HUES6 (cell line): ENCODE measurements at regions not wholly inside any gene's neighbourhood (a gene's known extent, or its start where the extent isn't known, plus 50 kb on each side); places are given as distances from the start of the nearest gene placed in this dataset.

ENCODE experiments used
- H3K27ac ChIP-seq: 2 replicates; pipeline ENCODE4 v1.7.0; 2013; ENCODE audit warnings: low read depth, mild to moderate bottlenecking, low read length, inconsistent platforms
- H3K27me3 ChIP-seq: 2 replicates; pipeline ENCODE4 v1.6.1; 2013; ENCODE audit warnings: low read length; ENCODE audit not compliant: control insufficient read depth, insufficient read depth
- H3K36me3 ChIP-seq: 2 replicates; pipeline ENCODE4 v1.6.1; 2013; ENCODE audit warnings: low read length; ENCODE audit not compliant: control insufficient read depth, insufficient read depth
- H3K4me1 ChIP-seq: 2 replicates; pipeline ENCODE4 v1.6.1; 2013; ENCODE audit warnings: low read length; ENCODE audit not compliant: control insufficient read depth, insufficient read depth
- H3K4me3 ChIP-seq: 2 replicates; pipeline ENCODE4 v1.5.1; 2013; ENCODE audit warnings: low read depth, low read length
- H3K9ac ChIP-seq: one replicate; pipeline ENCODE4 v1.6.1; 2013; ENCODE audit warnings: mild to moderate bottlenecking, low read length
- H3K9me3 ChIP-seq: 2 replicates; pipeline ENCODE4 v1.6.1; 2013; ENCODE audit warnings: low read depth, low read length; ENCODE audit not compliant: control insufficient read depth, insufficient read depth

DNA sequence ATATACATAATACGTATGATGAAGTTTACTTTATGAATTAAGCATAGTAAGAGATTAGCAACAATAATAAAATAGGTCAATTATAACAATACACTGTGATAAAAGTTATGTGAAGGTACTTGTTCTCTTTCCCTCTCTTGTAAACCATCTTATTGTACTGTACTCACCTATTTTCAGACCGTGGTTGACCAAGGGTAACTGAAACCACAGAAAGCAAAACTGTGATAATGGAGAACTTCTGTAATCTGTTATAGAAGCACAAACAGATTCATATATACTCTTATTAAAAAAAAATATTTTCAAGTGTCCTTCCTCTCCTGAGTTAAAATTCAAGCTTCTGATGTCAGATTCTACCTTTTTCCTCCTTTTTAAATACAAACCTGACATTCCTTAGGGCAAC lies 1247.8 kb upstream of the SORCS1 start:
- H3K4me1 ChIP-seq, result no peaks in the 10 kb centered on the region
- no peaks in the 10 kb centered on the region for H3K27me3 ChIP-seq
- H3K36me3 ChIP-seq, result no peaks in the 10 kb centered on the region
- no peaks in the 10 kb centered on the region for H3K9me3 ChIP-seq
- no peak overlapping the region for H3K27ac ChIP-seq
- no peak overlapping the region for H3K9ac ChIP-seq
- H3K4me3 ChIP-seq, result no peak overlapping the region

DNA sequence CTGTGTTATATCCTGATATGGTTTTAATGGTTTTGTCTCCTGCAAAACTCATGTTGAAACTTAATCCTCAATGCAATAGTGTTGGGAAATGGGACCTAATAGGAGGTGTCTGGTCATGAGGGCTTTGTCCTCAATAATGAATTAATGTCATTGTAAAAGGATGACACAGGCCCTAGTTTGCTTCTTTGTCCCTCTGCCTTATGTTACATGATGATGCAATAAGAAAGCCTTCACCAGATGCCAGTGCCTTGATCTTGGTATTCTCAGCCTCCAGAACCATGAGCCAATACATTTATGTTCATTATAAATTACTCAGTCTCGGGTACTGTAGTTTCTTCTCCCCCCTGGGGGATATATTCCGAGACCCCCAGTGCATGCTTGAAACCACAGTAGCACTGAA lies 1247.4 kb upstream of the SORCS1 start:
- Histone ChIP-seq H3K27ac (no peak overlapping the region), H3K27me3 (no peaks in the 10 kb centered on the region), H3K36me3 (no peaks in the 10 kb centered on the region), H3K9me3 (no peaks in the 10 kb centered on the region), H3K9ac (no peak overlapping the region), H3K4me3 (no peak overlapping the region), H3K4me1 (no peaks in the 10 kb centered on the region)

DNA sequence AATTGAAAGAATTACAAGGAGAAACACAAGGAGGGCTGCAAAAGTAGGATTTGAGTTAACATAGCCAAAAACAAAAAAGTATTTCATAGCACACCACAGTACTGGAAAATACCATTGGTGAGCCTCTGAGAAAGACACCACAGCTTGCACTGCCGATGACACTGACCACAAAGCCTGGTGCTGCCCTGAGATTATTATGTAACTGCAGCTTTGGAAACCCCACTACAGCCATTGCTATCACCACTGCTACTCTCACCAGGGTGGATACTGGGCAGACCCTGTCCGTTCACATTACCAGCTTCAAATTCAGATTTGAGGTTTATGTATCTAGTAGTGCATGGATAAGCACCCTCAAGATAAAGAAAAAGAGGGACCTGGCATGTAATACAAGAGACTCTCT lies 1246.7 kb upstream of the SORCS1 start:
- H3K9ac ChIP-seq, result no peak overlapping the region
- H3K36me3 ChIP-seq, result no peaks in the 10 kb centered on the region
- H3K9me3 ChIP-seq, result no peaks in the 10 kb centered on the region
- no peak overlapping the region for H3K27ac ChIP-seq
- H3K27me3 ChIP-seq, result no peaks in the 10 kb centered on the region
- no peak overlapping the region for H3K4me3 ChIP-seq
- no peaks in the 10 kb centered on the region for H3K4me1 ChIP-seq

DNA sequence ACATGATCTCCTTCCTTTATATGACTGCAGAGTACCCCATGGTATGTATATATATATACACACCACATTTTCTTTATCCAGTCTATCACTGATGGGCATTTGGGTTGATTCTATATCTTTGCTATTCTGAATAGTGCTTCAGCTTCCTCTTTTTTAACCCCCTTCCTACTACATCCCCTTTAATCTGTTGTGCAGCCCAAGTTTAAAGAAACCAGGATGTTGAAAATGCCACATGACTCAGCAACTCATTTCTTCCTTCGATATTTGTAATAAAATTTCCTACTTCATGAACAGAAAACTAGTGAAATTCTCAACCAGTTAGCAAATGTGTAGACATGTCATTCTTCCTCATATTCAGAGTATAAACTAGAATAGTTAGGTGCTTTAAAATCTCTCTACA lies 1245.7 kb upstream of the SORCS1 start:
- no peak overlapping the region for H3K27ac ChIP-seq

DNA sequence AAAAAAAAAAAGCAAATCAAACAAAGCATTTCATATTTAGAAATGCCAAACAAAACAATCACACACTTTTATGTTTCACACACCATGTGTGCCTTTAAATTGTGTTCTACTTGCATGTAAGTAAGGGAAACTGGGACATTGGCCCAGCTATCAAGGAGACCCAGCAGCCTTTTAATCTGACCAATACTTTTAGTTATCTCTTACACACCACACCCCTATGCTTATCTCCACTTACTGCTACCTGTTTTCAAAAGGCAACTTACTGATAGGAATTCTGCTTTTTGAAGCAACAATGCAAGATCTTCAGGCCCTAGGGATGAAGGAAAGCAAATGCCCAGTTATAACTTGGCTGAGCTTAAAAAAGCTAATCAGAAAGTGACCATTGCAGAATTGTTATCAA lies 1244.8 kb upstream of the SORCS1 start:
- H3K9ac ChIP-seq, result no peak overlapping the region
- no peak overlapping the region for H3K4me3 ChIP-seq
- no peaks in the 10 kb centered on the region for H3K27me3 ChIP-seq
- H3K36me3 ChIP-seq, result no peaks in the 10 kb centered on the region
- H3K27ac ChIP-seq, result no peak overlapping the region
- no peaks in the 10 kb centered on the region for H3K9me3 ChIP-seq
- H3K4me1 ChIP-seq, result no peaks in the 10 kb centered on the region

More for the DNA sequence above, 1245.7 kb upstream of the SORCS1 start:
- no peaks in the 10 kb centered on the region for H3K9me3 ChIP-seq
- no peak overlapping the region for H3K9ac ChIP-seq
- no peaks in the 10 kb centered on the region for H3K27me3 ChIP-seq
- H3K36me3 ChIP-seq, result no peaks in the 10 kb centered on the region
- no peak overlapping the region for H3K4me3 ChIP-seq
- H3K4me1 ChIP-seq, result no peaks in the 10 kb centered on the region

DNA sequence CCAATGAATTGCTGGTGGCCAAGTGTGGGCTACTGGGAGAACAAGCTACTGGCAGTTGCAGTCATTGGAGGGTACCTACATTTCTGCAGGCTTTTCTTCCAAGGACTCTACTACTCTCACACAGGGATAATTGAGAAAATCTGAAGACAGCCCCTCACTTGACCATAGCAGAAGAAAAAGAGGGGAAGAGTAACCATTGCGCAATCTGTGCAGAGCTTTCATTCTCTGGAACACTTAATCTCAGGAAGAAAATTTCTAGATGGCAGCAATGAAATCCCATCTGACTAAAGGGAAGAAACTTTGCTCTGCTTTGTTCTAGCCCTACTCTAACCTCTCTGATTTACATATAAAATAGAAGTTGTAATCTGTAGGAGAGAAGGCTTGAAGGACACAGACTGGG lies 1239.6 kb upstream of the SORCS1 start:
- no peaks in the 10 kb centered on the region for H3K4me1 ChIP-seq
- H3K36me3 ChIP-seq, result no peaks in the 10 kb centered on the region
- H3K27ac ChIP-seq, result no peak overlapping the region
- H3K9ac ChIP-seq, result no peak overlapping the region
- no peaks in the 10 kb centered on the region for H3K27me3 ChIP-seq
- H3K9me3 ChIP-seq, result no peaks in the 10 kb centered on the region
- no peak overlapping the region for H3K4me3 ChIP-seq

DNA sequence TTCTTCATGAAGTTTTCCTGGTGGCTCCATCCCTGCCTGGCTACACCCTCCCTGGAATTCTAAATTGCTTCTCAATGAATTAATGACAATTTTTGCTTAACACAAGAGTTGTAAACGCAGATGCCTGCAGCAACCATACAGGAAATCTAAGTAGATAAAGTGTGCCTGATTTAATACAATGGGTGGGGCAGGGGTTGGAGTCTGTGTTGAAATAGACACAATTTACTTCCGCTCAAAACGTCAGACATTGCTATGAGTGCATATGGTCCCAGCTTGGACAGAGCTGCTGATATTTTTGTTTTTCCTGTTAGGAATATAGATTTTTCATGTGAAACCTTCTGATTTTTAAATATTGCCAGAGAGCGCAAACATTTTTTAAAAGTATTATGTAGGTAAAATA lies 1235.0 kb upstream of the SORCS1 start:
- Histone ChIP-seq H3K4me1 (no peaks in the 10 kb centered on the region), H3K27ac (no peak overlapping the region), H3K9ac (no peak overlapping the region), H3K9me3 (no peaks in the 10 kb centered on the region), H3K27me3 (no peaks in the 10 kb centered on the region), H3K36me3 (no peaks in the 10 kb centered on the region), H3K4me3 (no peak overlapping the region)

DNA sequence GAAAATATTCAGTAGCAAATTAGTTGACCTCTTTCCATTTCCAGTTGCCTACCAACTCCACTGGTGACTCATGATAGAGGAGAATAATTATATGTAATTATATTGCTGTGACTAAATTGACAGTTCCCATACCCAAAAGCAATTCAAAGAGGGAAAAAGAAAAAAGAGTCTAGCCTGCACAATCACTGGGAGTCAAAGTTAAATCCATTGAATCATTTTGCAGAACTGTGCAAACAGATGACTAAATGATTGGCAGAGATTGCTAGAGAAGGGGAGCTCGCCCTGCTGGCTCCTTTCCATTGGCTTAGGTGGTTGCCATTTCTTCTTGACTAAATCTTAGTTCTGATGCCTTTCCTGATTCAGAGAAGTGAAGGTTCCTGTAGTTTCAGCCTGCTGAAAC lies 1228.6 kb upstream of the SORCS1 start:
- Histone ChIP-seq H3K27ac (no peak overlapping the region), H3K27me3 (no peaks in the 10 kb centered on the region), H3K4me3 (no peak overlapping the region), H3K4me1 (no peaks in the 10 kb centered on the region), H3K36me3 (no peaks in the 10 kb centered on the region), H3K9ac (no peak overlapping the region), H3K9me3 (no peaks in the 10 kb centered on the region)

DNA sequence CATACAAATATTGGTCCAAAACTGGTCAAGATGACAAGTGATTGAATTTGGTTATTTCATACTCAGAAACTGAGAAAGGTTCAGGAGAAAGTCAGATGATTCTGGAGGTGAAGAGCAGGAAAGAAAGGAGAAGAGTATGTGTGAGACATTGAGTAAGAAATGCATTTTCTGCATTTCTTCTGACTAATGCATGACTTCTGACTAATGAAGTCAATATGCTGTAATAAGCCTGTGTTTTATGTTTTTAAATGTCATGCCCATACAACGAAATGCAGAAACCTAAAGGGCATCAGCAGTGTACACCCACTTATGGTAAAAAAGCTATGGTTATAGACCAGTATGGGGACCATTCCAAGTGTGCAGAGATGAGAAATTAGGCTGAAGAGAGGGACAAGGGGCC lies 1227.8 kb upstream of the SORCS1 start:
- no peaks in the 10 kb centered on the region for H3K9me3 ChIP-seq
- no peak overlapping the region for H3K4me3 ChIP-seq
- H3K27ac ChIP-seq, result no peak overlapping the region
- H3K9ac ChIP-seq, result no peak overlapping the region
- H3K27me3 ChIP-seq, result no peaks in the 10 kb centered on the region
- H3K4me1 ChIP-seq, result no peaks in the 10 kb centered on the region
- no peaks in the 10 kb centered on the region for H3K36me3 ChIP-seq

DNA sequence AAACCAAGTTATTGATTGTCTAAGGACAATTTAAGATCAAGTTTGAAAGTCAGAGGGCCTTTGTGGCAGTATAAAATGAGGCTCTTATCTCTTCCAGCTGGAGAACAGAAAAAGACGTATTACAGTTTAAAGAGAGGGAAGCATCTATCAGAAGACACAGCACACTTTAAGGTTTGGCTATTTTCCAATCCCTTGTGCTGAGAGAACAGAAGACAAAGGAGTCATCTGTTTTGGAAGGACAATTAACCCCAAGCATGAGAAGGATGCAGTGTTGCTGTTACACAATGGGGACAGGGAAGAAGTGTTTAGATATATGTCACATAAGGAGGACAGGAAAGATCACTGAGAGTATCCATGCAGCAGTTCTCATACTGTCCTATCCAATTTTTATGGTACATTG lies 1224.2 kb upstream of the SORCS1 start:
- Histone ChIP-seq H3K27ac (no peak overlapping the region), H3K36me3 (no peaks in the 10 kb centered on the region), H3K4me3 (no peak overlapping the region), H3K9ac (no peak overlapping the region), H3K27me3 (no peaks in the 10 kb centered on the region), H3K9me3 (no peaks in the 10 kb centered on the region), H3K4me1 (no peaks in the 10 kb centered on the region)

DNA sequence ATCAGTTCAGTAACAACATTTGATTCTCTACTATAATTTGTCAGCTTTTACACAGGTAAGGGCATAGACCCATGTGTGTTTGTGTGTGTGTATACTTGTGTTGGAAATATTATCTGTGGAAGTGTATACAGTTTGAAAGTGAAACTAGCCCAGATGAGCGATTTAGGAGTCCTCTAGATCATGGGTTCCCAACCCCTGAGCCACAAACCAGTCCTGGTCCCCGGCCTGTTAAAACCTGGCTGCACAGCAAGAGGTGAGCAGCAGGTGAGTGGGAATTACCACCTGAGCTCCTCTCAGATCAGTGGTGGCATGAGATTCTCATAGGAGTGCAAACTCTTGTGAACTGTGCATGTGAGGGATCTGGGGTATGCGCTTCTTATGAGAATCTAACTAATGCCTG lies 1221.5 kb upstream of the SORCS1 start:
- H3K9ac ChIP-seq, result no peak overlapping the region
- H3K4me3 ChIP-seq, result no peak overlapping the region
- no peaks in the 10 kb centered on the region for H3K4me1 ChIP-seq
- H3K9me3 ChIP-seq, result no peaks in the 10 kb centered on the region
- H3K27ac ChIP-seq, result no peak overlapping the region
- no peaks in the 10 kb centered on the region for H3K36me3 ChIP-seq
- no peaks in the 10 kb centered on the region for H3K27me3 ChIP-seq

DNA sequence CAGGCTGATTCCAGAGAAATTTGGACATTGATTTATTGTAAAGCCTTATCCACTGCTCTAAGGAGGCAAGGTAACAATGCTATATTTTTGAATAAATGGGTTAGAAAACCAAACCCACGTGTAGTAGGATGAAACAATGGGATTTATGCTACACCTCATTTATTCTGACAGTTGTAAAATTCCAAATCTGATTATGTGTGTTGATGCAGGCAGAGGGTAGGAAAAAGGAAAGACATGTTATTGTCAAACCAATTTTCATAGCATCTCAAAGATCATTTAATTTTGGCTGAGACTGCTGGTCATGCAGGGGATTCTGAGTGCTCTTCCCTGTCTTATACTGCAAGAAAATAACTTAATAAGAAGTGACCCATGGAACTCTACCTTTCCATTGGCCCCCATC lies 1219.9 kb upstream of the SORCS1 start:
- Histone ChIP-seq H3K36me3 (no peaks in the 10 kb centered on the region), H3K27me3 (no peaks in the 10 kb centered on the region), H3K4me3 (no peak overlapping the region), H3K9me3 (no peaks in the 10 kb centered on the region), H3K4me1 (no peaks in the 10 kb centered on the region), H3K9ac (no peak overlapping the region), H3K27ac (no peak overlapping the region)
